ENCODE measurements at regions not wholly inside any gene's neighbourhood (a gene's known extent, or its start where the extent isn't known, plus 50 kb on each side); places are given as distances from the start of the nearest gene placed in this dataset.
"Not testable (repeated sequence)": the region's sequence is repeated elsewhere in the genome, so short reads cannot be mapped to it uniquely, and the experiment has no call there.

GRCh38 chr4:4050781-4051180, 175.9 kb downstream of the OTOP1 start:
- not testable (repeated sequence) for DNase-seq

GRCh38 chr4:4052933-4053332, 173.8 kb downstream of the OTOP1 start:
- DNase-seq, result not testable (repeated sequence)

- DNase-seq, result not testable (repeated sequence)
These were observed 169.5 kb downstream of the OTOP1 start for GRCh38 chr4:4057226-4057625.

- DNase-seq, result not testable (repeated sequence)
These were observed 142.6 kb downstream of the OTOP1 start for GRCh38 chr4:4084171-4084570.

- not testable (repeated sequence) for DNase-seq
These were observed 136.9 kb downstream of the OTOP1 start for GRCh38 chr4:4089716-4090419.

GRCh38 chr4:4090720-4091119, 136.0 kb downstream of the OTOP1 start:
- not testable (repeated sequence) for DNase-seq

GRCh38 chr4:4092159-4092558, 134.6 kb downstream of the OTOP1 start:
- not testable (repeated sequence) for DNase-seq

- not testable (repeated sequence) for DNase-seq
These were observed 127.1 kb downstream of the OTOP1 start for GRCh38 chr4:4099610-4100009.

- DNase-seq, result not testable (repeated sequence)
These were observed 119.8 kb downstream of the OTOP1 start for GRCh38 chr4:4106923-4107322.

GRCh38 chr4:4107411-4108107, 119.2 kb downstream of the OTOP1 start:
- peak; percentile 91 for DNase-seq

- not testable (repeated sequence) for DNase-seq
These were observed 111.3 kb downstream of the OTOP1 start for GRCh38 chr4:4115381-4115780.

GRCh38 chr4:4116901-4117300, 109.8 kb downstream of the OTOP1 start:
- DNase-seq, result not testable (repeated sequence)

GRCh38 chr4:4134368-4134767, 92.4 kb downstream of the OTOP1 start:
- not testable (repeated sequence) for DNase-seq

- not testable (repeated sequence) for DNase-seq
These were observed 90.1 kb downstream of the OTOP1 start for GRCh38 chr4:4136621-4137020.
